ENCODE measurements at regions not wholly inside any gene's neighbourhood (a gene's known extent, or its start where the extent isn't known, plus 50 kb on each side); places are given as distances from the start of the nearest gene placed in this dataset.

DNA sequence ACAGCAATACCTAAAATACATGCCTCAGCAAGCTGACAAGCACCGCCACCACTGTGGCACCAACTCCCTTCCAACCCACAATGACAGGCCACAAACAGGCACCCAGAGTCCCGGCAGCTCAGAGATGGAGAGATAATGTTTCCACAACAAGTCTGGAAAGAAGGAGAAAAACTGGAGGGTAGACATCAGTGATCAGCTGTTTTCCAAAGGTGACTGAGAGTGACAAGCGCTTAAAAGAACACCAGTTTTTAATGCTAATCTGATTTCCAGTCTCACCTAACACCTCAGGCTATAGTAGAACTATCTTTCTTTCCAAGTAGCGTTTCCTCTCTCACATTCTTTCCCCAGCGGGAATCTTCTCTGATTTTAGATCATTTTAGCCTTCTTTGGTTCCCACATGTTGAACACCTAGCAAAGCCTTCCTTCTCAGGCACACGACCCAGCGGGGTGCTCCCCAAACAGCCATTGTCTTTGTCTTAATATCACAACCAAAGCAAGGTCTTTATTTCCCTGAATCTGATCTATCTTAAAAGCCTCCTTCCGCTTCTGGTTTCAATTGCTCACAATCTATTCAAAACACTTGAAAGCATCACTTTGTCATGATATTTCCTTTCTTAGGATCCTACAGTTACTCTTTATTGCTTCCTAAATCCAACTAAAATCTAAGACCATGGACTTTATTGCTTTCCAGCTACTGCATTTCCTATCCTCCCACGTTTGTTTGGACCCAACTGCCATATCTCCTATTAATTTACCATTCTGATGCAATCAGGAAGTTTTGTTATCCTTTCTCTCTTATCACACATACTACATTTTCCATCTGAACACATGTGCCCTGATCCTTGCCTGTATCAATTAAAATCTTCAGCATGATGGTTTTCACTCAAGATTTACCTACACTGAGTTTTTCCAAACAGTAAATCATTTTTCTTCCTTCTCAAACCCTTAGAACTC, 282.7 kb downstream of the ADGB start:
- no peak for DNase-seq
- H3K4me1 Mint-ChIP-seq: peaks cover 0 to 7% (median 5%) of the 10 kb centered on the region in 7 donors
- H3K9me3 Mint-ChIP-seq: peaks cover 0 to 3% (median 0%) of the 10 kb centered on the region in 11 donors
- peaks cover 0 to 6% (median 4%) of the 10 kb centered on the region in 5 donors for H3K27me3 Mint-ChIP-seq
- Histone ChIP-seq H3K9me3 (ENCODE audit: control insufficient read depth in 2 of 3, low read length in 3 of 3) (no peaks in the 10 kb centered on the region), H3K36me3 (ENCODE audit: control insufficient read depth in 2 of 3, insufficient read depth in 3 of 3, low read length in 3 of 3) (no peaks in the 10 kb centered on the region), H3K27me3 (ENCODE audit: control insufficient read depth in 2 of 2, insufficient read depth in 2 of 2, low read length in 2 of 2) (no peaks in the 10 kb centered on the region), H3K27ac (ENCODE audit: low read depth, low read length) (no peak overlapping the region), H3K4me1 (ENCODE audit: control insufficient read depth in 2 of 2, insufficient read depth in 2 of 2, low read length in 2 of 2) (no peaks in the 10 kb centered on the region), H3K4me3 (ENCODE audit: low read length) (no peak overlapping the region)
- CTCF ChIA-PET: no interaction called here
- H3K27ac Mint-ChIP-seq: no peak overlapping the region
- POLR2A ChIA-PET: no interaction called here
- H3K4me3 Mint-ChIP-seq: no peak overlapping the region
- intact Hi-C loops (cut with micrococcal nuclease): no loop called here
- ATAC-seq: no peak
- H3K36me3 Mint-ChIP-seq: peaks cover 0 to 5% (median 0%) of the 10 kb centered on the region in 5 donors

GRCh38 chr6:146883640-146884531, 285.1 kb downstream of the ADGB start:
- Histone ChIP-seq H3K27ac (ENCODE audit: low read depth, low read length) (no peak overlapping the region), H3K4me1 (ENCODE audit: control insufficient read depth in 2 of 2, insufficient read depth in 2 of 2, low read length in 2 of 2) (no peaks in the 10 kb centered on the region), H3K36me3 (ENCODE audit: control insufficient read depth in 2 of 3, insufficient read depth in 3 of 3, low read length in 3 of 3) (no peaks in the 10 kb centered on the region), H3K9me3 (ENCODE audit: control insufficient read depth in 2 of 3, low read length in 3 of 3) (no peaks in the 10 kb centered on the region), H3K4me3 (ENCODE audit: low read length) (no peak overlapping the region), H3K27me3 (ENCODE audit: control insufficient read depth in 2 of 2, insufficient read depth in 2 of 2, low read length in 2 of 2) (no peaks in the 10 kb centered on the region)
- no peak for DNase-seq
- H3K4me1 Mint-ChIP-seq: peaks cover 0 to 4% (median 0%) of the 10 kb centered on the region in 7 donors
- H3K4me3 Mint-ChIP-seq: no peak overlapping the region
- ATAC-seq: no peak
- POLR2A ChIA-PET: interaction anchor here (0.8 kb wide), 1 partner anchor 12 kb away, joined by 4 read pairs; no protein-coding TSS in a partner anchor
- H3K9me3 Mint-ChIP-seq: peaks cover 0 to 3% (median 0%) of the 10 kb centered on the region in 11 donors
- CTCF ChIA-PET: no interaction called here
- H3K36me3 Mint-ChIP-seq: peaks cover 0 to 5% (median 0%) of the 10 kb centered on the region in 5 donors
- peaks cover 0 to 5% (median 0%) of the 10 kb centered on the region in 5 donors for H3K27me3 Mint-ChIP-seq
- no peak overlapping the region for H3K27ac Mint-ChIP-seq
- intact Hi-C loops (cut with micrococcal nuclease): no loop called here

DNA sequence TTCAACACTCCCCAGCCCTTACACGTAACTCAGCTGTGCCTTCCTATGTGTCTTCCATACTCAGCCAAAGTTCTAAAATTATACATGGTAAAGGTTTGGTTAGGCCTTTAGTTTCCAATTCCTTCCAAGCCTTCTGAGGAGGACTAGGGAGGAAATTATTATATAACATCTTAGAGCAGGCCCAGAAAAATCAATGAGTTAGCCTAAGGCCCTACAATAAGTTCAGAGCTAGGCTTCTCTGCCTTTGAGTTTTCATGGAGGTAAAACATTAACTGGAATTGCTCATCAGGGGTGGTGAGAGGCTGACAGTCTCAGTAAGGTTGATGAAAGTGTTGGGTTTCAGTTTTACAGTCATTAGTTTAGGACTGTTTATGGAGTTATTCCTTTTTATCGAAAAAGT, 286.0 kb downstream of the ADGB start:
- Histone ChIP-seq H3K27ac (ENCODE audit: low read depth, low read length) (no peak overlapping the region), H3K4me1 (ENCODE audit: control insufficient read depth in 2 of 2, insufficient read depth in 2 of 2, low read length in 2 of 2) (no peaks in the 10 kb centered on the region), H3K4me3 (ENCODE audit: low read length) (no peak overlapping the region), H3K27me3 (ENCODE audit: control insufficient read depth in 2 of 2, insufficient read depth in 2 of 2, low read length in 2 of 2) (no peaks in the 10 kb centered on the region), H3K36me3 (ENCODE audit: control insufficient read depth in 2 of 3, insufficient read depth in 3 of 3, low read length in 3 of 3) (no peaks in the 10 kb centered on the region), H3K9me3 (ENCODE audit: control insufficient read depth in 2 of 3, low read length in 3 of 3) (no peaks in the 10 kb centered on the region)
- Mint-ChIP-seq H3K9me3 (no peaks in the 10 kb centered on the region), H3K4me3 (no peak overlapping the region), H3K27ac (no peak overlapping the region), H3K36me3 (peaks cover 0 to 2% (median 0%) of the 10 kb centered on the region in 5 donors), H3K4me1 (peaks cover 0 to 2% (median 0%) of the 10 kb centered on the region in 7 donors), H3K27me3 (peaks cover 0 to 4% (median 0%) of the 10 kb centered on the region in 5 donors)
- intact Hi-C loops (cut with micrococcal nuclease): no loop called here
- POLR2A ChIA-PET: interaction anchor here (0.8 kb wide), 1 partner anchor 12 kb away, joined by 4 read pairs; no protein-coding TSS in a partner anchor
- CTCF ChIA-PET: no interaction called here
- ATAC-seq: no peak
- DNase-seq: no peak

DNA sequence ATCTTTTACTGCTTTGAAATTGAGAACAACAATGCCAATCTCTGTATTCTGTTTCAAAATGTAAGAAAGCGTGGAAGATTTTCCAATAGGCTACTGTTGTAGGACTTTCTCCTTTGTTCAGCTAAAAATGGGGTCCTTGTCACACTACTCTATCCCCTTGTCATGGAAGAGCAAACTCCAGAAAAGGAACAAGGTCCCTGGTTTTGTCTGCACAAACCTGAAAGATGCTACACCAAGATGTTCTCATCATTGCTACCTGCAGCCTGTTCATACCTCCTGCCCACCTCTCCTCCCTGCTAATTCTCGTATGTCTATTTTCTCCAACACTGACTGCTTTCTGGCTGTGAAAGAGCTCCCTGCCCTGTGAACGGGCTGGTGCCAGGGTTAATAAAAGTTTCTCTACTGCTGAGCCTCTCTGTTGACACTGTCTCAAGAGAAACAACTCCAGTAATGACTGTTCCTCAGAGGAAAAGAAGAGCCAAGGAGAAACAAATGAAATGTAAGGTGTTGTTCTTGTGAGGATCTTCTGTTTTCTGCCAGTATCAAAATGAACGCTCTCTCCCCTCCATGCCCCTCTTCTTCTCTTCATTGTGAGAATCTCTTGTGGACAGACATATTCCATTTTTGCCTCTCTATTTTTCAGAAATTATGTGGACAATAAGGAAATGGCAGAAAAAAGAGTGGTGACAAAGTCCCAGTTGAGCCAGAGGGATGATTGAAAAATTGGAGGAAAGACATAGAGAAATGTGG, 287.1 kb downstream of the ADGB start:
- Histone ChIP-seq H3K27ac (ENCODE audit: low read depth, low read length) (no peak overlapping the region), H3K36me3 (ENCODE audit: control insufficient read depth in 2 of 3, insufficient read depth in 3 of 3, low read length in 3 of 3) (no peaks in the 10 kb centered on the region), H3K4me3 (ENCODE audit: low read length) (no peak overlapping the region), H3K27me3 (ENCODE audit: control insufficient read depth in 2 of 2, insufficient read depth in 2 of 2, low read length in 2 of 2) (no peaks in the 10 kb centered on the region), H3K4me1 (ENCODE audit: control insufficient read depth in 2 of 2, insufficient read depth in 2 of 2, low read length in 2 of 2) (no peaks in the 10 kb centered on the region), H3K9me3 (ENCODE audit: control insufficient read depth in 2 of 3, low read length in 3 of 3) (no peaks in the 10 kb centered on the region)
- no peak for ATAC-seq
- intact Hi-C loops (cut with micrococcal nuclease): no loop called here
- ChIA-PET CTCF (no interaction called here), POLR2A (no interaction called here)
- no peak for DNase-seq
- H3K27me3 Mint-ChIP-seq: peaks cover 0 to 4% (median 0%) of the 10 kb centered on the region in 5 donors
- H3K36me3 Mint-ChIP-seq: peaks cover 0 to 2% (median 0%) of the 10 kb centered on the region in 5 donors
- H3K4me3 Mint-ChIP-seq: no peak overlapping the region
- peaks cover 0 to 2% (median 0%) of the 10 kb centered on the region in 7 donors for H3K4me1 Mint-ChIP-seq
- no peak overlapping the region for H3K27ac Mint-ChIP-seq
- no peaks in the 10 kb centered on the region for H3K9me3 Mint-ChIP-seq

DNA sequence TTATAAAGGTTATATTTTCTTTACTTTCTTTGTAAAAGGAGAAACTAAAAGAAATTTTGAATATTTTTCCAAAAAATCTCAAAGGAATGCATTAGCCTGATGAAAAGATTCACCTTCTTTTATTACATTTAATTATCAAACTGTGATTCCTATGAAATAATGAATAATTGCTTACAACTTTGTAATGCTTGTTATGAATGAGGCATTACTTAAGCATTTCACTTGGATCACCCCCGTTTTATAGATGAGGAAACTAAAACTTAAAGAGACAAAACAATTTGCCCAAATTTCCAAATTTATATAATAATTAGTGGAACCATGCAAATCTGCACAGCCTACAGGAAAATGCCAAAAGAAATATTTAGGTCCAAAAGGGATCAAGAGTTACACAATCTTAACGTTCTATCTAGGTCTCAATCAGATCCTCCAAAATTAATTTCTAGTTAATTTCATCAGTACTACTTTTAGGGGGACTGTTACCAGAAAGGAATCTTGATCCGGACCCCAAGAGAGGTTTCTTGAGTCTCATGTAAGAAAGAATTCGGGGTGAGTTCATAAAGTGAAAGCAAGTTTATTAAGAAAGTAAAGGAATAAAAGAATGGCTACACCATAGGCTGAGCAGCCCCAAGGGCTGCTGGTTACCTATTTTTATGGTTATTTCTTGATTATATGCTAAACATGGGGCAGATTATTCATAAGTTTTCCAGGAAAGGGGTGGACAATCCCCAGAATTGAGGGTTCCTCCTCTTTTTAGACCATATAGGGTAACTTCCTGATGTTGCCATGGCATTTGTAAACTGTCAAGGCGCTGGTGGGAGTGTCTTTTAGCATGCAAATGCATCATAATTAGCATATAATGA, 288.0 kb downstream of the ADGB start:
- CTCF ChIA-PET: no interaction called here
- H3K27me3 Mint-ChIP-seq: peaks cover 0 to under 1% (median 0%) of the 10 kb centered on the region in 5 donors
- DNase-seq (no peak), ATAC-seq (no peak)
- no peaks in the 10 kb centered on the region for H3K9me3 Mint-ChIP-seq
- Histone ChIP-seq H3K27ac (ENCODE audit: low read depth, low read length) (no peak overlapping the region), H3K36me3 (ENCODE audit: control insufficient read depth in 2 of 3, insufficient read depth in 3 of 3, low read length in 3 of 3) (no peaks in the 10 kb centered on the region), H3K4me1 (ENCODE audit: control insufficient read depth in 2 of 2, insufficient read depth in 2 of 2, low read length in 2 of 2) (no peaks in the 10 kb centered on the region), H3K9me3 (ENCODE audit: control insufficient read depth in 2 of 3, low read length in 3 of 3) (no peaks in the 10 kb centered on the region), H3K4me3 (ENCODE audit: low read length) (no peak overlapping the region), H3K27me3 (ENCODE audit: control insufficient read depth in 2 of 2, insufficient read depth in 2 of 2, low read length in 2 of 2) (no peaks in the 10 kb centered on the region)
- H3K4me3 Mint-ChIP-seq: no peak overlapping the region
- H3K27ac Mint-ChIP-seq: no peak overlapping the region
- intact Hi-C loops (cut with micrococcal nuclease): no loop called here
- H3K4me1 Mint-ChIP-seq: peaks cover 0 to 2% (median 0%) of the 10 kb centered on the region in 7 donors
- H3K36me3 Mint-ChIP-seq: peaks cover 0 to 2% (median 0%) of the 10 kb centered on the region in 5 donors
- POLR2A ChIA-PET: no interaction called here
